GM08714 (cell line): ENCODE measurements at regions not wholly inside any gene's neighbourhood (a gene's known extent, or its start where the extent isn't known, plus 50 kb on each side); places are given as distances from the start of the nearest gene placed in this dataset.
"Not testable (repeated sequence)": the region's sequence is repeated elsewhere in the genome, so short reads cannot be mapped to it uniquely, and the experiment has no call there.

Source experiments
- H3K4me3 ChIP-seq: fragments of 200-500 bp; sonication (Bioruptor generic); 2 replicates; pipeline ENCODE4 v1.5.1; 2014; ENCODE audit warnings: mild to moderate bottlenecking, low read length, inconsistent platforms
- ZNF274 ChIP-seq: IDR thresholded peaks from 2 replicates; pipeline ENCODE4 v1.6.1; 2012; ENCODE audit warnings: mild to moderate bottlenecking, low read depth, low read length

DNA sequence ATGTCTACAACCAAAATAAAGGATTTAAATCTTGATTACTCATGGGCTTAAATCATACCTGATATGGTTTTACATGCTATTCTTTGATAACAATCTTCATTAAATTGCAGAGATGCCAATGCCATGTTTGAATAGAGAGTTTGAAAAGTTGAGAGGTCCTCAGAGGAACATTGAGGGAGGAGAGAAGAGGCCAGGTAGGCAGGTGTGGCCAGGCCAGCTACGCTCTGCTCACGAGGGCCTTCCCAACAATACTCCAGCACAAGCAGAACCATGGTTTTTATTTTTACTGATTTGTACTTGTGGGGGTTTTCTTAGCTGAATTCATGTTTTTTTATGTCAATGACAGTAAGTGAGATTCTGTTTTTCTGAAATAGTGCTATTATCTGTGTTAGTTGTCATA is 158.1 kb upstream of the RFC3 start:
- TF ChIP-seq ZNF274 = no peak
- no peak overlapping the region for H3K4me3 ChIP-seq

DNA sequence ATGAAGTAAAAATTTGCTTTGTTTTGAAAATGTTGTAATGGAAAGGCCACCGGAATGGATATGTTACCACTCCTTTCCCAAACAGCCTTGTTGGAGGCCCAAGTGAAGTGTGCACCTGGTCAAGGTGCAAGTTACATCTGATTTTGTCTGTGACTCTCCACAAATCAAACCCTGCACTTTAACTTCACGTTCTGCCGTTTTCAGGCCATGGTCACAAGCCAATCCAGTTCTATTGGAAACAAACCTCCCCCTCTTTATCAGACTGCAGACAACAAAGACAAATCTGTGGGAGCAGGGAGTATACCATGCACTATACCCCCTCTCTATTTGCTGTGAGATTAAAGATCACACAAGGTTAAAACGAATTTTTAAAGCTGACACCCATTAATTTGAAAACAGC is 155.6 kb upstream of the RFC3 start:
- no peak overlapping the region for H3K4me3 ChIP-seq
- TF ChIP-seq ZNF274 = no peak

DNA sequence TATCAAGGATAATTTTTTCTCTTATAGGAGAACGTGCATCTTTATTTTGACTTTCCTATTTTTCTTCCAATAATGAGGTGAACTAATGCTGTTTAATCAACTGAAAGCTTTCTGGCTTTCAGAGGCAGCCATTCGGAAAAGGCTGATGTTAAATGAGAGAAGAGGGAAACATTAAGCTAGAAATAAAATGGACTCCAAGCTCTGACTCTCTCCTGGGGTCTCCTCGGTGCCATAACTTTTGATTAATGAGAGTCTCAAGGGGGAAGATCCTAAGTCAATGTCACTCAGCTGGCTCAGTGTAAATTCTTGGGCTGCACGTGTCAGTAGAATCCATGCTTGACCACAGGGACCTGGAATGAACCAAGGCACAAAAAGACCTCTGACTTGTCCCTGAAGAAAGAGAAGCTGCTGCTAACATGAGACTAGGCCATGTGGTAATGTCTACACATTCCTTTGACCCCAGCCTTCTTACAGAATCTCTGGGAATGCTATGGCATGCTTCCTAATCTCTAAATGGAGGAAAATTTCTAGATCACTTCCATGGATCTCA is 152.2 kb upstream of the RFC3 start:
- TF ChIP-seq ZNF274 = no peak
- H3K4me3 ChIP-seq = no peak overlapping the region

DNA sequence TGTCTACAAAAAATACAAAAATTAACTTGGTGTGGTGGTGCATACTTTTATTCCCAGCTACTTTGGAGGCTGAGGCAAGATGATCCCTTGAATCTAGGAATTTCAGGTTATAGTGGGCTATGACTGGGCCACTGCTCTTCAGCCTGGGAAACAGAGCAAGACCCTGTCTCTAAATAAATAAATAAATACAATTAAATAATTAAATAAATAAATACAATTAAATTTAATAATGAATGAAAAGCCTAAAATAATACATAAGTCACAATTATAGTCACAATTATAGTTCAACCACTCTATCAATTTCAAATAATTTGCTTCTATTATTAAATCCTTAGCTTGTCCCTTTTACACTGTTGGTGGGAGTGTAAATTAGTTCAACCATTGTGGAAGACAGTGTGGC is 146.4 kb upstream of the RFC3 start:
- no peak for TF ChIP-seq ZNF274
- H3K4me3 ChIP-seq = no peak overlapping the region

DNA sequence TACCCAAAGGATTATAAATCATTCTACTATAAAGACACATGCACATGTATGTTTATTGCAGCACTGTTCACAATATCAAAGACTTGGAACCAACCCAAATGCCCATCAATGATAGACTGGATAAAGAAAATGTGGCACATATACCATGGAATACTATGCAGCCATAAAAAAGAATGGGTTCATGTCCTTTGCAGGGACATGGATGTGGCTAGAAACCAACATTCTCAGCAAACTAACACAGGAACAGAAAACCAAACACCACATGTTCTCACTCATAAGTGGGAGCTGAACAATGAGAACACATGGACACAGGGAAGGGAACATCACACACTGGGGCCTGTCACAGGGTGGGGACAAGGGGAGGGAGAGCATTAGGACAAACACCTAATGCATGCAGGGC is 145.9 kb upstream of the RFC3 start:
- not testable (repeated sequence) for H3K4me3 ChIP-seq

DNA sequence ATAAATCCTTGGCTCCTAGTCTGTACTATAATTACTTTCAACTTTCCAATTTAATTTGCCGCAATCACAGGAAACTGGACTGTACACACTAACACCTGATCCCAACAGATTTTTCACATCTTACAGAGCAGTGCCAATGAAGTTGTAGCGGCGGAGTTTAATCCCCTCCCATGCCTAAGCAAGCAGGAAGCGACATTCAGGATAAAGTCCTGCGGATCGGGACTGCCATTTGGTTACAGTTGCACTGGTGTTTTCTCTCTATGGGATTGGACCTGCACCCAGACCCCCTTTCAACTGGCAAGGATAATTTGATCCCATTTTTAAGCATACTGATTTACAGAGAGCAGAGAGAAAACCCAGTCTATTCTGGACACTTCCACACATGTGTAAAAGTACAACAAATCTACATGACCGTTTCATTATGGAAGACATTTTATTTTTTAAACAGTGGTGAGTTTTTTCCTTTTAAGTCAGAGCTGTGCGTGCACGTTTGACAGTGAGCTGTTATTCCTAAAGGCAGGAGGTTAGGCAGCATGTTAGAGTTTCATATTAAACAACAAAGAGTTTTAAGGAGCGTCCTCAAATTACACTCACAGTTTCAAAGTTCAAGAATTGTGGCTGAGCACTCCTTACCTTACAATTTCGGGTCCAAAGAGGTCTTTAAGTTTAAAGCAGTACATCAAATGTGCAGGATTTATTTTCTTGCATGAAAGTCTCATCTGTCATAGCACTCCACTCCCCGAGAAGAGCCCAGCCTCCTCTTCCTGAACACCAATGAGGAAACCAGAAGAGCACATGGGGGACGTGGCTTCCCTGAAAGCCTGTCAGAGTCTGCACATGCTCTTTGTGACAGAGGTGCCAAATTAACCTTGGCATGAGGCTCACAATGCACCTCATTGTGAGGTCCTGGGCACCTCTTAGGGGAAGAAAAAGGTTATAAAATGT is 141.6 kb upstream of the RFC3 start:
- no peak for TF ChIP-seq ZNF274
- peak overlapping the region; percentile 44; the same call in 1 of the 2 replicates for H3K4me3 ChIP-seq

GRCh38 chr13:33677215-33677614 is 140.7 kb upstream of the RFC3 start:
- no peak for TF ChIP-seq ZNF274
- no peak overlapping the region for H3K4me3 ChIP-seq

- no peak for TF ChIP-seq ZNF274
Observed at GRCh38 chr13:33678084-33678483, 139.9 kb upstream of the RFC3 start.

GRCh38 chr13:33678906-33679657 is 138.9 kb upstream of the RFC3 start:
- peak overlapping the region; percentile 33; the same call in 1 of the 2 replicates for H3K4me3 ChIP-seq
- TF ChIP-seq ZNF274 = no peak

More at GRCh38 chr13:33678084-33678483, 139.9 kb upstream of the RFC3 start:
- no peak overlapping the region for H3K4me3 ChIP-seq

DNA sequence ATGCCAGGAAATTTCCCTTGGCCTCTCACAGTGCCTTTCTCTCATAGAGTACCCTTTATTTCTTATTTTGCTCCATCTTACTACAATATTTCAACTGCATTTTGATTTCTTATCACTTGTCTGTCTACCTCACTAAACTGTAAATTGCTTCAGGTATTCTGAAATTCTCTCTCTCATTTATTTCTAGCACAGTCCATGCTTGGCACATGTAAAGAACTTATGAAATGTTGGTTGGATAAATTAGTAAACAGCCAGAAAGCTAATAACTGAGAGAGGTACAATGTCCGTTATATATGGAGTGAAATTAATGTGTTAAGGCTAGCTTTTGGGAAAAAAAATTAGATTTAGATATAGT is 138.3 kb upstream of the RFC3 start:
- H3K4me3 ChIP-seq = peak overlapping the region; percentile 33
- TF ChIP-seq ZNF274 = no peak

DNA sequence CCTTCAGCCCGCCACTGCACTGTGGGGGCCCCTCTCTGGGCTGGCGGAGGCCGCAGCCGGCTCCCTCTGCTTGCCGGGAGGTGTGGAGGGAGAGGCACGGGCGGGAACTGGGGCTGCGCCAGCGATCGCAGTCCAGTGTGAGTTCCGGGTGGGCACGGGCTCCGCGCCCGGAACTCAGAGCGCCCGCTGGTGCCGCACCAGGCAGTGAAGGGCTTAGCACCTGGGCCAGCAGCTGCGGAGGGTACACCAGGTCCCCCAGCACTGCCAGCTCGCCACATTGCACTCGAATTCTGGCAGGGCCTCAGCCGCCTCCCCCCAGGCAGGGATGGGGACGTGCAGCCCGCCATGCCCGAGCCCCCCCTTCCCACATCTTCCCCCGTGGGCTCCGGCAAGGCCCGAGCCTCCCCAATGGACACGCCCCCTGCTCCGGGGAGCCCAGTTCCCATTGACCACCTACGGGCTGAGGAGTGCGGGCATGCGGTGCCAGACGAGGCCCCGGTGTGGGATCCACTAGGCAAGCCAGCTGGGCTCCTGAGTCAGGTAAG is 135.9 kb upstream of the RFC3 start:
- H3K4me3 ChIP-seq = no peak overlapping the region
- no peak for TF ChIP-seq ZNF274

DNA sequence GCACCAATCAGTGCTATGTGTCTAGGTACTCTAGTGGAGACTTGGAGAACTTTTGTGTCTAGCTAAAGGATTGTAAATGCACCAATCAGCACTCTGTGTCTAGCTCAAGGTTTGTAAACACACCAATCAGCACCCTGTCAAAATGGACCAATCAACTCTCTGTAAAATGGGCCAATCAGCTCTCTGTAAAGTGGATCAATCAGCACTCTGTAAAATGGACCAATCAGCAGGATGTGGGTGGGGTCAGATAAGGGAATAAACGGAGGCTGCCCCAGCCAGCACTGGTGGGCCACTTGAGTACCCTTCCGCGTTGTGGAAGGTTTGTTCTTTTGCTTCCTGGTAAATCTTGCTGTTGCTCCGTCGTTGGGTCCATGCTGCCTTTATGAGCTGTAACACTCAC is 135.3 kb upstream of the RFC3 start:
- not testable (repeated sequence) for H3K4me3 ChIP-seq

DNA sequence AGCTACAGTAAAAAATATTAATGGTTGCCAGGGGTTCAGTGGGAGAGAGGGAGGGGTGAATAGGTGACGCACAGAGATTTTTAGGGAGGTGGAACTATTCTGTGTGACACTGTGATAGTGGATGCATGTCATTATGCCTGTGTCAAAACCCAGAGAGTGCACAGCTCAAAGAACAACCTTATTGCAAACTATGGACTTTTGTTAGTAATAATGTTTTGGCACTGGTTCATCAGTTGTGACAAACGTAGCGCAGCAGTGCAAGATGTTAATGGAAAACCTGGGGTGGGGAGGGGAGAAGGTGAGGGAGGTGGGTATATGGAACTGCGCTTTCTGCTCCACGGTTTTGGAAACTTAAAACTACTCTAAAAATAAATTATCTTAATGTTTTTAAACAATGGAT is 134.6 kb upstream of the RFC3 start:
- no peak overlapping the region for H3K4me3 ChIP-seq
- no peak for TF ChIP-seq ZNF274

GRCh38 chr13:33684874-33685273 is 133.1 kb upstream of the RFC3 start:
- H3K4me3 ChIP-seq = no peak overlapping the region
- TF ChIP-seq ZNF274 = no peak

- no peak for TF ChIP-seq ZNF274
- no peak overlapping the region for H3K4me3 ChIP-seq
Observed at GRCh38 chr13:33686772-33687480, 131.0 kb upstream of the RFC3 start.
